SU-DHL-6 (cell line): ENCODE measurements at regions not wholly inside any gene's neighbourhood (a gene's known extent, or its start where the extent isn't known, plus 50 kb on each side); places are given as distances from the start of the nearest gene placed in this dataset.

Experiments used
- H2AFZ ChIP-seq: fragments of 200-600 bp; sonication (generic); 2 replicates; pipeline ENCODE4 v1.6.1; 2014; ENCODE audit warnings: low read depth, mild to moderate bottlenecking, moderate library complexity, mixed read lengths, antibody characterized with exemption, low read length; ENCODE audit not compliant: severe bottlenecking
- H3F3A ChIP-seq: fragments of 200-600 bp; shearing (Covaris generic); 2 replicates; pipeline ENCODE4 v1.6.0; 2016; ENCODE audit warnings: antibody characterized with exemption, mild to moderate bottlenecking; ENCODE audit not compliant: insufficient read depth
- H3K27ac ChIP-seq: fragments of 200-600 bp; sonication (generic); 2 replicates; pipeline ENCODE4 v1.5.1; 2016; ENCODE audit warnings: low read depth, mild to moderate bottlenecking, low read length, moderate library complexity, mixed read lengths
- H3K27me3 ChIP-seq: fragments of 200-600 bp; sonication (generic), shearing (Covaris generic); 2 replicates; pipeline ENCODE4 v1.6.0; 2014; ENCODE audit warnings: mild to moderate bottlenecking, low read length
- H3K36me3 ChIP-seq: fragments of 200-600 bp; sonication (generic); 2 replicates; pipeline ENCODE4 v1.6.1; 2014; ENCODE audit warnings: mild to moderate bottlenecking, low read length, mixed read lengths
- H3K4me2 ChIP-seq: fragments of 300-600, 200-600 bp; shearing (Covaris generic), sonication (generic); 2 replicates; pipeline ENCODE4 v1.6.0; 2014; ENCODE audit warnings: low read length, low read depth, mild to moderate bottlenecking; ENCODE audit not compliant: poor library complexity, severe bottlenecking
- H3K4me3 ChIP-seq: fragments of 200-600 bp; sonication (generic); 2 replicates; pipeline ENCODE4 v1.5.1; 2014; ENCODE audit warnings: antibody characterized with exemption, low read length, mild to moderate bottlenecking, mixed read lengths; ENCODE audit not compliant: insufficient read depth, poor library complexity, severe bottlenecking
- H3K79me2 ChIP-seq: fragments of 200-600 bp; sonication (generic); 2 replicates; pipeline ENCODE4 v1.6.1; 2014; ENCODE audit warnings: mild to moderate bottlenecking, low read length, moderate library complexity; ENCODE audit not compliant: insufficient read depth
- H3K9ac ChIP-seq: fragments of 200-600 bp; sonication (generic); 2 replicates; pipeline ENCODE4 v1.7.0; 2014; ENCODE audit warnings: mild to moderate bottlenecking, low read length
- H3K9me2 ChIP-seq: fragments of 200-600 bp; sonication (generic); replicated peaks from 2 replicates; pipeline ENCODE4 v1.6.1; 2014; ENCODE audit warnings: low read length; ENCODE audit not compliant: insufficient read depth
- H3K9me3 ChIP-seq: fragments of 200-600 bp; sonication (generic); 2 replicates; pipeline ENCODE4 v1.6.1; 2014; ENCODE audit warnings: low read length, mixed read lengths; ENCODE audit not compliant: insufficient read depth
- H4K20me1 ChIP-seq: fragments of 200-600 bp; sonication (generic); 2 replicates; pipeline ENCODE4 v1.6.1; 2014; ENCODE audit warnings: low read depth, mild to moderate bottlenecking, antibody characterized with exemption, low read length, moderate library complexity, mixed read lengths
- EZH2phosphoT487 ChIP-seq: fragments of 200-600 bp; sonication (generic), shearing (Covaris generic); conservative IDR thresholded peaks from 2 replicates; pipeline ENCODE4 v1.6.1; 2018; ENCODE audit warnings: mild to moderate bottlenecking, antibody characterized with exemption, low read length, moderate library complexity, mixed read lengths
- TF ChIP-seq, protein P1 (sequence below): fragments of 200-600 bp; sonication (generic); IDR thresholded peaks from one replicate; pipeline ENCODE4 v1.5.1; 2017; ENCODE audit warnings: antibody characterized with exemption, mild to moderate bottlenecking, low read length, moderate library complexity; ENCODE audit not compliant: insufficient read depth, poor library complexity, severe bottlenecking

DNA sequence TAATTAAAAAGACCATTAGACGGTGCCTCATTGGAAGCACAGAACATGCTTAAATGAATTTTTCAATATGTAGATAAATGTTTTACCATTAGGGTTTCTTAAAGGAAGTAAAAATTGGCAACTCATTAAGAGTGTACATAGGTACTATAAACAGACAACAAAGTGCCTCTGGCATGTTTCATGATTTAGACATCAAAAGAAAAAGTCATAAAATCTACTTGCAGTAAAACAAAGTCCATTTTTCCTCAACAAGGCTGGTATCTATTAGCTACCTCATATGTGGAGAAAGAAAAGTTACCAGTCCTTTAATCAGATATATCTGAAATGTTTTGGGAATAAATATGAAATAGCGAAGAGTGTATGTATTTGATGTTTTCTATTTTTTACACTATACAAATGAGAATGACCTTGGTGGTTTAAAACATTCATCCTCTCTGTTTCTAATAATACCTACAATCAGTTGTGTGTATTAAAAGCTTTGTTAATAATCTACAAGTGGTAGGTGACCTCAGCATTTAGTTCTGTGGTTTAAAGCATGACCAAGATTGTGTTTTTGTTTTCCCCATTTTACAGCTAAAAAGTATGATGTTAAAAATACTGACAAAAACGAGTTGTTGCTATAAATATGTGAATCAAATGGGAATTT, 87.5 kb downstream of the HDGFL1 start:
- TF ChIP-seq, protein P1, sequence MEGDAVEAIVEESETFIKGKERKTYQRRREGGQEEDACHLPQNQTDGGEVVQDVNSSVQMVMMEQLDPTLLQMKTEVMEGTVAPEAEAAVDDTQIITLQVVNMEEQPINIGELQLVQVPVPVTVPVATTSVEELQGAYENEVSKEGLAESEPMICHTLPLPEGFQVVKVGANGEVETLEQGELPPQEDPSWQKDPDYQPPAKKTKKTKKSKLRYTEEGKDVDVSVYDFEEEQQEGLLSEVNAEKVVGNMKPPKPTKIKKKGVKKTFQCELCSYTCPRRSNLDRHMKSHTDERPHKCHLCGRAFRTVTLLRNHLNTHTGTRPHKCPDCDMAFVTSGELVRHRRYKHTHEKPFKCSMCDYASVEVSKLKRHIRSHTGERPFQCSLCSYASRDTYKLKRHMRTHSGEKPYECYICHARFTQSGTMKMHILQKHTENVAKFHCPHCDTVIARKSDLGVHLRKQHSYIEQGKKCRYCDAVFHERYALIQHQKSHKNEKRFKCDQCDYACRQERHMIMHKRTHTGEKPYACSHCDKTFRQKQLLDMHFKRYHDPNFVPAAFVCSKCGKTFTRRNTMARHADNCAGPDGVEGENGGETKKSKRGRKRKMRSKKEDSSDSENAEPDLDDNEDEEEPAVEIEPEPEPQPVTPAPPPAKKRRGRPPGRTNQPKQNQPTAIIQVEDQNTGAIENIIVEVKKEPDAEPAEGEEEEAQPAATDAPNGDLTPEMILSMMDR = no peak
- no peak for TF ChIP-seq EZH2phosphoT487
- H3K9me2 ChIP-seq = 0 out of 2 replicates have a peak, but pooled peaks cover 5% of the 10 kb centered on the region
- no peaks in the 10 kb centered on the region for H4K20me1 ChIP-seq
- H3K27me3 ChIP-seq = no peaks in the 10 kb centered on the region
- no peaks in the 10 kb centered on the region for H3K79me2 ChIP-seq
- H2AFZ ChIP-seq = no peak overlapping the region
- H3K4me3 ChIP-seq = no peak overlapping the region
- H3F3A ChIP-seq = no peaks in the 10 kb centered on the region
- H3K36me3 ChIP-seq = no peaks in the 10 kb centered on the region
- H3K9me3 ChIP-seq = no peaks in the 10 kb centered on the region
- no peak overlapping the region for H3K9ac ChIP-seq
- no peak overlapping the region for H3K4me2 ChIP-seq
- H3K27ac ChIP-seq = no peak overlapping the region

DNA sequence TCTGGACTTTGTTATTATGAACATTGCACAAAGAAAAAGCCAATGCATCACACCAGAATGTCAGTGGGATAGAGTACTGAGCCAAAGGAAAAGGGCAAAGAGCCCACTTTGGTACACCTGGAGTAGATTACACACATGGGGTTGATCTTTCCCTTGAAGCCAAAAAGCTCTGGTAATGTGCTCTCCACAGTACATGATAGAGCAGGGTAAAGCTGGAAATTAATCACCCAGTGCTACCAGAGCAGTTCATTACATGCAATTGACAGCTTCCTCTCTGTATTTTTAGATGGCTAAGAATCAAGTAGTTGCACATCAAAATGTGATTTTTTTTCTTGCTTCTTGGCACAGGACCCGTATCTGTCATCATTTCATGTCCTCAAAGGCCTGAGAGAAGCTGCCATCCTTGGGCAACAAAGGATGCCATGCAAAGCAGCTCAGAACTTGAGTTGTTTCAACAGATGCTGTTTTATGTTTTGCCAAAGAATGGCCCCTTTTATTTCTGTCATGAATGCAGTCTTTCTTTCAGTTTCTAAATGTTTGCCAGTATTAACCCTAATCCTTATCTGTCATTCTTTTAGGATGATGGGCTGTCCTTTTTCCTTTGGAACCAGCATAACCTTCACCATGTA, 88.1 kb downstream of the HDGFL1 start:
- no peaks in the 10 kb centered on the region for H3K36me3 ChIP-seq
- 0 out of 2 replicates have a peak, but pooled peaks cover 5% of the 10 kb centered on the region for H3K9me2 ChIP-seq
- no peak overlapping the region for H3K27ac ChIP-seq
- no peak overlapping the region for H2AFZ ChIP-seq
- H3K79me2 ChIP-seq = no peaks in the 10 kb centered on the region
- H3K9me3 ChIP-seq = no peaks in the 10 kb centered on the region
- no peak overlapping the region for H3K4me2 ChIP-seq
- no peaks in the 10 kb centered on the region for H3F3A ChIP-seq
- no peak overlapping the region for H3K9ac ChIP-seq
- no peak for TF ChIP-seq EZH2phosphoT487
- TF ChIP-seq, protein P1 = no peak
- H3K27me3 ChIP-seq = no peaks in the 10 kb centered on the region
- H4K20me1 ChIP-seq = no peaks in the 10 kb centered on the region
- H3K4me3 ChIP-seq = no peak overlapping the region

DNA sequence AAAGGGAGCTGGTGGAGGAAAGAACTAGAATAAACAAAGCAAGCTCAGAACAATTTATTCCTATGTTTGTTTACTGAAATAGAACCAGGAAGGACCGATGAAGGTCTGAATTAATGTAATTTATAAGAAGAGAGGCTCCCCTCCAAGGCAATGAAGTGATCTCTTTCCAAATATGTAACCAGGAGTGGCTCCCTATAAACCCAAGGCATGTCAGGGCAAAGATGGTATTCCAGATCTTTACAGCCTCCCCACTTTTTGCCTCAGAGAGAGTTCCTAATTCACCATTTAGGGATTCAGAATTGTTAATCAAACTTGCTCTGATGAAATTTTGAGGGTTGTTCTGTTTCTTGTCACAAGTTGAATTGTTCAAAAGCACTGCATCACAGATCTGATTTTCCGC, 88.8 kb downstream of the HDGFL1 start:
- Histone ChIP-seq H3K9me2 (0 out of 2 replicates have a peak, but pooled peaks cover 5% of the 10 kb centered on the region), H3K4me3 (no peak overlapping the region), H3K9ac (no peak overlapping the region), H3K36me3 (no peaks in the 10 kb centered on the region), H3K9me3 (no peaks in the 10 kb centered on the region), H4K20me1 (no peaks in the 10 kb centered on the region), H3K79me2 (no peaks in the 10 kb centered on the region), H3K27ac (no peak overlapping the region), H3K4me2 (no peak overlapping the region), H3F3A (no peaks in the 10 kb centered on the region), H2AFZ (no peak overlapping the region), H3K27me3 (no peaks in the 10 kb centered on the region)
- TF ChIP-seq EZH2phosphoT487 = no peak
- TF ChIP-seq, protein P1 = no peak
